ENCODE measurements at regions not wholly inside any gene's neighbourhood (a gene's known extent, or its start where the extent isn't known, plus 50 kb on each side); places are given as distances from the start of the nearest gene placed in this dataset.

GRCh38 chr3:94616833-94617232 is 554.0 kb downstream of the NSUN3 start:
- intact Hi-C loops (cut with DNase I), result no loop called here
- Histone ChIP-seq H3K27me3 (no peaks in the 10 kb centered on the region), H3K36me3 (replicated peaks in 1 of 2) (no peaks in the 10 kb centered on the region), H3K9me3 (replicated peaks in 1 of 3) (no peaks in the 10 kb centered on the region), H3K27ac (no peak overlapping the region), H3K4me3 (no peak overlapping the region), H3K4me1 (replicated peaks in 1 of 2) (no peaks in the 10 kb centered on the region)
- 91 to 99% (median 93%) methylated on average over 2 of the region's 2 CpGs for WGBS, 4 donors
- no peak for DNase-seq
- TF ChIP-seq CTCF (IDR thresholded peaks at IDR 0.05) (no peak), POLR2A (IDR thresholded peaks at IDR 0.05) (no peak)

- DNase-seq, result no peak
- Histone ChIP-seq H3K4me1 (replicated peaks in 1 of 2) (no peaks in the 10 kb centered on the region), H3K36me3 (replicated peaks in 1 of 2) (no peaks in the 10 kb centered on the region), H3K27ac (no peak overlapping the region), H3K27me3 (no peaks in the 10 kb centered on the region), H3K9me3 (replicated peaks in 1 of 3) (no peaks in the 10 kb centered on the region), H3K4me3 (no peak overlapping the region)
- TF ChIP-seq CTCF (IDR thresholded peaks at IDR 0.05) (no peak), POLR2A (IDR thresholded peaks at IDR 0.05) (no peak)
- intact Hi-C loops (cut with DNase I), result no loop called here
- WGBS, 4 donors, result 38 to 63% (median 46%) methylated on average over 2 of the region's 2 CpGs
Observed at GRCh38 chr3:94617312-94617711, 554.5 kb downstream of the NSUN3 start.

- Histone ChIP-seq H3K9me3 (replicated peaks in 1 of 3) (no peaks in the 10 kb centered on the region), H3K36me3 (replicated peaks in 1 of 2) (no peaks in the 10 kb centered on the region), H3K4me3 (no peak overlapping the region), H3K4me1 (replicated peaks in 1 of 2) (no peaks in the 10 kb centered on the region), H3K27ac (no peak overlapping the region), H3K27me3 (no peaks in the 10 kb centered on the region)
- intact Hi-C loops (cut with DNase I), result no loop called here
- no peak for DNase-seq
- no peak for TF ChIP-seq POLR2A (IDR thresholded peaks at IDR 0.05)
- no peak for TF ChIP-seq CTCF (IDR thresholded peaks at IDR 0.05)
- 58 to 72% (median 67%) methylated on average over 3 of the region's 3 CpGs for WGBS, 4 donors
Observed at GRCh38 chr3:94619643-94620042, 556.8 kb downstream of the NSUN3 start.

GRCh38 chr3:94626573-94626972 is 563.7 kb downstream of the NSUN3 start:
- no peaks in the 10 kb centered on the region for H3K36me3 ChIP-seq (replicated peaks in 1 of 2)
- no peaks in the 10 kb centered on the region for H3K27me3 ChIP-seq
- TF ChIP-seq CTCF (IDR thresholded peaks at IDR 0.05) (no peak), POLR2A (IDR thresholded peaks at IDR 0.05) (no peak)
- H3K27ac ChIP-seq, result no peak overlapping the region
- DNase-seq, result no peak
- intact Hi-C loops (cut with DNase I), result no loop called here
- no peak overlapping the region for H3K4me3 ChIP-seq
- H3K4me1 ChIP-seq (replicated peaks in 1 of 2), result no peaks in the 10 kb centered on the region
- no peaks in the 10 kb centered on the region for H3K9me3 ChIP-seq (replicated peaks in 1 of 3)
- WGBS, 4 donors, result 0 to 43% (median 14%) methylated on average over 1 of the region's 1 CpG
